Stimulated activated CD4-positive, alpha-beta T cell treated with anti-CD3 and anti-CD28 coated beads, TNF-alpha, amount 100 ng/mL, for 48 hours (primary cell): ENCODE measurements at regions not wholly inside any gene's neighbourhood (a gene's known extent, or its start where the extent isn't known, plus 50 kb on each side); places are given as distances from the start of the nearest gene placed in this dataset.
"Not testable (repeated sequence)": the region's sequence is repeated elsewhere in the genome, so short reads cannot be mapped to it uniquely, and the experiment has no call there.

ENCODE experiments used
- DNase-seq, 3 donors: peaks; one replicate each; pipeline ENCODE4 v3.0.0-alpha.2; 2020; ENCODE audit warnings: low read depth in 3 of 3

DNA sequence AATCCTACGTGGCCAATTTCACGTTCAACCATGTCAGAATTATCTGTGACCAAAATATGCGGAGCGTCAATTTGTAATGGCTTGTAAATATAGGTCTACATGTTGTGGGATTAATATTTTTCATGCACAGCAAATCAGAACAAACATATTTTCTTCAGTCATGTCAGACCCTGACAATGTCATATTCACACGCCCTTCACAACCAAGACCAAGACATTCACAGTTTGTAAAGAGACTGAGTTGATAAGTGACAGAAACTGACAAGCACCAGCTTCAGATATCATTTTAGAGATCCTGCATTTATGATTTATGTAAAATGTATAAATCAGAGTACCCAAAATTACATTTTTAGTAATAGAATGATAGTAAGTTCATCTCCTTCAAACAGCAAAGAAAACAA, 57.3 kb upstream of the NOVA1 start:
- no peak for DNase-seq

DNA sequence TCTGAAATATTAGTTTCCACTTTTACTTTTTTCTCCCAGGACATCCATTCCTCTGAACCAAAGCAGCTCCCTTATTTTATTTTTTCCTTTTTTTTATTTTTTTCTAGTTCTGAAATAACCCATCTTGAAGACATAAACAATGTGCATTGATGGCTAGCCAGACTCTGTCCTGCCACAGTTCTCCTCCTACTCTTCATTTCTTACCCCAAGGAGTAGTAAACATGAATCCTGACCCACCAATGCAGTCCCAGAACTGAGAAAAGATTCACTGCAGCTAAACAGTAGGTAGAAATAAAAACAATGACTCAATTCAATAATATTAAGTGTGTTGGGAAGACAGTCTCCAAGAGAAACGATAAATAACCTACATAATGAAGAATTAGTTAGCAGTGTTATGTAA, 65.7 kb upstream of the NOVA1 start:
- DNase-seq: no peak

DNA sequence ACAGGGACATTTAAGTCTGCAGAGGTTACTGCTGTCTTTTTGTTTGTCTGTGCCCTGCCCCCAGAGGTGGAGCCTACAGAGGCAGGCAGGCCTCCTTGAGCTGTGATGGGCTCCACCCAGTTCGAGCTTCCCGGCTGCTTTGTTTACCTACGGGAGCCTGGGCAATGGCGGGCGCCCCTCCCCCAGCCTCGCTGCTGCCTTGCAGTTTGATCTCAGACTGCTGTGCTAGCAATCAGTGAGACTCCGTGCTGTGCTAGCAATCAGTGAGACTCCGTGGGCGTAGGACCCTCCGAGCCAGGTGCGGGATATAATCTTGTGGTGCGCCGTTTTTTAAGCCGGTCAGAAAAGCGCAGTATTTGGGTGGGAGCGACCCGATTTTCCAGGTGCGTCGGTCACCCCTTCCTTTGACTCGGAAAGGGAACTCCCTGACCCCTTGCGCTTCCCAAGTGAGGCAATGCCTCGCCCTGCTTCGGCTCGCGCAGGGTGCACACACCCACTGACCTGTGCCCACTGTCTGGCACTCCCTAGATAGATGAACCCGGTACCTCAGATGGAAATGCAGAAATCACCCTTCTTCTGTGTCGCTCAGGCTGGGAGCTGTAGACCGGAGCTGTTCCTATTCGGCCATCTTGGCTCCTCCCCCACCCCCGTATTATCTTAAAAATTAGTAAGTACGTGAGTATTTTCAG, 81.0 kb upstream of the NOVA1 start:
- DNase-seq: not testable (repeated sequence)

GRCh38 chr14:26685401-26685800, 87.6 kb upstream of the NOVA1 start:
- no peak for DNase-seq

DNA sequence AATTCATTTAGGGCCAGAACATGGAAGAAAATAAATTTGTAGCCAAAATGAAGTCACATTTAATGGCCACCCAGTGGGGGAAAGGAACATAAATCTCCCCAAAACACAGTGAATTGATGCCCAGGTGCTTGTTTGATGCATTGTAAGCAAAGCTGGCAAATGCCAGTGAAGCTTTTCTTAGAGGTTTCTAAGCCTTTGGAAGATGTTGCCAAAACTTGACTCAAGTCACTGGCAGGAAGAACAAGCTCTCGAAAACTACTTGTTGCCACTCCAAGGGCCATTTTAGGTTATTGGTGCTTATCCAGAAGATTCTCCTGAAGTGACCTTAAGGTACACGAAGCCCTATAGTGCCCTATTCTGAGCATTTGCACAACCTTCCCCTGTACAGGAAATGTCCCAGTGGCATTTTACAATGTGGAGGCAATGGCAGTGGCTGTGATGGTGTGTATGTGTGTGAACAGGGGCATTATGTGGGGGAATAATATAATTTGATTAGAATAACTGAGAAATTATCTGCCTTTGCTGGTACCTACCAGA, 89.5 kb upstream of the NOVA1 start:
- DNase-seq: no peak

DNA sequence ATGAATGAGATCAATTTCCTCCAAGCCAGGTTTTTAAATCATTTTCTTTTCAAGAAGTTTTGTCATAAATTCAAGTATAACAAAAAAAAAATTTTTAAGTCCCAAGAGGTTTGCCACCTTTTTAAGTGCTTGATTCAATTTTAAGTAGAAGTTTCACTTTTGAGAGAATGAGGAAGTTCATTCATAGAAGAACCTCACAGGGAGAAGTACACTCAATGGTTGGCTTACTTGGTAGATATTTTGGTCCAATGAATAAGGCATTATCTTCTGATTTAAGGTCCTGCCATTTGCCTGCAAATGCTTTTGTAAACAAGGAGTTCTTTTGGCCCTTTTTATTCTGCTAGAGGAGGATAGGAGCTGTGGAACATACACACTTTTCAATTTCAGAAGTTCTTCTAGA, 96.7 kb upstream of the NOVA1 start:
- no peak for DNase-seq

- no peak for DNase-seq
Measured at GRCh38 chr14:26702721-26703230, 104.9 kb upstream of the NOVA1 start.

DNA sequence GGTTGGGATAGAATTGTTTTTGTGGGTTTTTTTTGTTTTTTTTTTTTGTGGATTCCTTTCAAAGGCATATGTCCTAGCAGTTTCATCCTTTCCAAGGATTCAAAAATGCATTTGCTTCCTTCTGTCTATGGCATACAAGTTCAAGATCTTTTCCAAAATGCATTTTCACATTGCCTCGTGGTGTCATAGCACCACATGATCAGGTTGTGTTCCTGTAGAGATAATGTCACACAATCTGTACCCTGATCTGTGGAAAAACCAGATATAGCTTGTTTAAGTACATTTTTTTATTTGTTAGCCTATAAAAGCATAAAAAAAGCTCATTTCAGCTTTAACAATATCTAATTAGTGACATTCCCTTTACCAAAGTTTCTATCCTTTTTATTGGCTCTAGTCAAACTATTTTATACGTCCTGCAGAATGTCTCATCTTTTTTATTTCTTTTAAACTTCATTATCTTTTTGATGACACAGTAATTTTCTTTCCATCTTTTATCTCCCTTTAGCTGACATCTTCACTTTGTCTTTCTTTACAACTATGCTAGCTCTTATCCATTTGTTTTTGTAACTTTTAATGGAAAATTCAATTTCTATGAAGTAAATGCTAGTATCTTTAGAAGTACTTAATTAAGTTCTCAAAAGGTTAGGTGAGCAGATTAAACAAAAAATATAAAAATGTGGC, 106.0 kb upstream of the NOVA1 start:
- no peak for DNase-seq

- no peak for DNase-seq
Measured at GRCh38 chr14:26707234-26707633, 109.4 kb upstream of the NOVA1 start.

DNA sequence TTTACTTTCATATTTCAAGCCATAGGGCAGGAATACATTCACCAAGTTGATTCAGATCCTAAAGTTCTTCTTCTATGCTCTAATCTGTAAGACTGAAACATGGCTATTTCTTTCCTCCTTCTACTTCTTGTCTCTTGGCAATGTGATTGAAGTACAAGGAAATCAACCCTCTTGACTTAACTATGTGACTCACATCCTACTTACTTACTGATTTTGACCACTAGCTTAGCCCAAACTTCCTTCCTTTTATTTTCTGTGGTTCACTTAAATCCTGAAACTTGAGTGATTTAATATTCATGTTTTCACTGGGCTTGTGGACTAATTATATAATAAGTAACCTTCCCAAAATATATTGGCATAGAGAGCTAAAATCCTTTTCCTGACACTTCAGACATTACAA, 111.2 kb upstream of the NOVA1 start:
- DNase-seq: no peak

DNA sequence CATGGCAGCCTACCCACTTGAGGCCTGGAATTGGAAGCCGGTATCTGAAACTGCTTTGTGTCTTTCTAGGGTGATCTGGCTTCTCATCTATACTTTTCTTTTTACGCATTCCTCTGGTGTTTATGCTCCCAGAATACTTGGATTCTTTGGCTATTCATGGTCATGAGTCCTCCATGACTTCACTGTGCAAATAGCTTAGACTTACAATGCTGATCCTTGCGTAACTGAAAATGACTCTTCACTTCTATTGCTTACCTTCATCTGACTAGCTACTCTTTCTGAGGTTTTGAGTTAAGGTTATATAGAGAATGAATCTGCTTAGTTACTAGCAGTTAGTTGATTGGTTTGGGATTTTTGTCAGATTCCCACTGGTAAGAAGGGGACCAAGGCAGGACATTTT, 121.7 kb upstream of the NOVA1 start:
- DNase-seq: no peak

- DNase-seq: no peak
Measured at GRCh38 chr14:26722258-26722657, 124.4 kb upstream of the NOVA1 start.

DNA sequence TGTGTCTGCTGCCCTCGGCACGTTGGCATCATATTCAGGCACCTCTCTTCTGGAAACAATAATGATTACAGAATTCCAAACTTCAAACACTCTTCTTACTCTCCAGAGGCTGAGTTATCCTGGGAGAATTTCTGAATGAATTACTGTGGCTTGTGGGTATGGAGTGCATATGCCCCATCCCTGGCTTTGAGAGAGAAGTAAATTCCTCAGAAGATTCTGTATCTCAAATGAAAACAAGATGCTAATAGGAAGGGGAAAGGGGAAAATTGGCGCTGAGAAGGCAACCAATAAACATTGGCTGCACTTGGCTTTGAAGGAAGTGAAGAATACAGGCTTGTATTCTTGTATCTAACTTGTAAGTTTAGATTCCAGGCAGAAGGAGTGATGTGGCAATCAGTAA, 132.0 kb upstream of the NOVA1 start:
- DNase-seq: no peak

DNA sequence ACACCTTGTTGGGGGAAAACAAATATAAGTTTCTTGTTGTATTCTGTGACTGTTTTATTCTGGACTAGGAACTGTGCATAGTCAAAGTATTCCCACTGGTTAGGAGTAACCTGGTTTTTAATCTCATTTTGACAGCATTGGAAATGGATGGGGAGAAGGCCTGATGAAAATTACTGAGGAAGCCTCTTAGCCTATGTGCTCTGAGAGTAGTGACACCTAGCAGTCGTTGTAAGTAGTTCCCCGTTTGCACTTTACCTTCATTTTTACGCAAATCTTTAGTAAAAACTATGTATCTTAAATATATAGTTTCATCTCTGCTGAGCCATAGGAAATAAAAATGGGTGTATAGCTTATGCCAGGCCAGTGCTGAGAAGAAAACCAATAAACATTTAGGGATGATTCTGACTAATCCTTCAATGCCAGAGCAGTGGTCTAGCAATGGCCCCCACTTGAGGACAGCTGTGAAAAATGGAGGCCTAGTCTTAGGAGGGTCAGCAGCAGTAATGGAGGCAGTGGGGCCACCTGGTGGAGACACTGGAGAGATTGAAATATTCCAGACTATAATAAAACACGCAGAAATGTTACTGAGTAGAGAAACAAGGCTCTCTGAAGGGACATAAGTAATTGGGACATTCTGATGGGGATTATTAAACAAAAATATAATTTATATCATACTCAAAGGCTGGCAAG, 133.2 kb upstream of the NOVA1 start:
- no peak for DNase-seq

DNA sequence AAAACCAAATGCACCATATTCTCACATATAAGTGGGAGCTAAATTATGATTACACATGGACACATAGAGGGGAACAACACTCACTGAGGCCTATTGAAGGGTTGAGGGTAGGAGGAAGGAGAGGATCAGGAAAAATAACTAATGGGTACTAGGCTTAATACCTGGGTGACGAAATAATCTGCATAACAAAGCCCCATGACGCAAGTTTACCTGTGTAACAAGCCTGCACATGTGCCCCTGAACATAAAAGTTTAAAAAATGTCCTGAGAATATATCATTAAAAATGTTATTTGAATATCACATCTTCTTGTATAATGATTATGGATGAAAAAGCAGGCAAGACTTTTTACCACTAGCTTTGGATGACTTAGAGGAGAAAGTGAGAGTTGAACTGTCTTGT, 138.0 kb upstream of the NOVA1 start:
- no peak for DNase-seq

DNA sequence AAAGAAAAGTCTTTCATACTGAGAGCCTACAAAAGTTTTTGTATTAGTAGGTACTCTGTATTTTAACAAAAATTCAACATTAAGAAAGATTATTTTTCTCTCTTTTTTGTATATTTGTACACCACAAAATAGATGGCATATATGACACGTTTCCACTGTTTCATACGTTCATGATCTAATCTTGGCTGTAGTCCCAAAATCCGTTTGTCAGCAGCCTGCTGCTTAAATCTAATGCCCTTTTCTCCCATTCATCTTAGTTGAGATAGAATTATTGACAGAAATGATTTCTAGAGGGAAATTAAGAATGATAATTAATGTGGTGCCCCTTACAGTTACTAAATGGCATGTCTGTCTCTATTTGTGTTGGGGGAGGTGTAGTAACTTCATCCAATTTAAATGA, 140.7 kb upstream of the NOVA1 start:
- no peak for DNase-seq

GRCh38 chr14:26741711-26742212, 143.9 kb upstream of the NOVA1 start:
- DNase-seq: no peak

- DNase-seq: no peak
Measured at GRCh38 chr14:26743284-26743683, 145.5 kb upstream of the NOVA1 start.

DNA sequence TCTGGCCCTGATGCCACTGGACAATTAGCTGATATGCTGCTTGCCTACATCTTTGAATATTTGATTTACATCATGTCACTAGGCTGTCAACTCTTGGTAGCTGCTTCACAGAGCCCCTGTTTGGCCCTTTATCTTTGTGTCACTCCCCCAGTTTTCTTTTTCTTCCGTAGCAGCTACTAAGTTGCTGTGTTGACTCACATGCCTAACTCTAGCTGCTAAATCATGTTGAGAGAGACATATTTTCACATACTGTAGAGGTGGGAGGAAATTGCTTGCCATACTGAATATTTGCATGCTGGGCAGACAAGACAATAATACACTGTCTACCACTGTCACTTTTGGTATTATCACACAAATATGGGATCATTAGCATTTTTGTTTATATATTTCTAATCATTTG, 147.1 kb upstream of the NOVA1 start:
- no peak for DNase-seq

- no peak for DNase-seq
Measured at GRCh38 chr14:26761532-26761931, 163.7 kb upstream of the NOVA1 start.

- DNase-seq: no peak
Measured at GRCh38 chr14:26765301-26765700, 167.5 kb upstream of the NOVA1 start.

- DNase-seq: no peak
Measured at GRCh38 chr14:26765768-26766520, 168.1 kb upstream of the NOVA1 start.
